ENCODE measurements at regions not wholly inside any gene's neighbourhood (a gene's known extent, or its start where the extent isn't known, plus 50 kb on each side); places are given as distances from the start of the nearest gene placed in this dataset.
A peak's percentile ranks its signal among the peaks of the same experiment; 100 is the strongest.

GRCh38 chr18:22467760-22468553 is 50.2 kb upstream of the CTAGE1 start:
- Histone ChIP-seq H3K27me3 (ENCODE audit: control insufficient read depth, insufficient read depth, low read length) (no peaks in the 10 kb centered on the region), H3K9me3 (ENCODE audit: control insufficient read depth, insufficient read depth, low read length) (peaks cover 6% of the 10 kb centered on the region; the same call in 1 of the 2 replicates), H3K27ac (ENCODE audit: low read depth, low read length) (peak overlapping the region; percentile 87), H3K4me3 (ENCODE audit: low read depth, low read length) (no peak overlapping the region)
- POLR2A ChIA-PET, result interaction anchor here (1.3 kb wide), 1 partner anchor 36 kb away, joined by 5 read pairs; no protein-coding TSS in a partner anchor
- CTCF ChIA-PET, result no interaction called here
- TF ChIP-seq CTCF (IDR thresholded peaks at IDR 0.05; ENCODE audit: low read depth, low read length), result no peak
- peak; percentile 96 for DNase-seq (ENCODE audit: low read depth, low spot score)

- no peak for TF ChIP-seq CTCF (IDR thresholded peaks at IDR 0.05; ENCODE audit: low read depth, low read length)
- Histone ChIP-seq H3K27ac (ENCODE audit: low read depth, low read length) (peak overlapping the region; percentile 87), H3K4me3 (ENCODE audit: low read depth, low read length) (no peak overlapping the region), H3K9me3 (ENCODE audit: control insufficient read depth, insufficient read depth, low read length) (peaks cover 6% of the 10 kb centered on the region; the same call in 1 of the 2 replicates), H3K27me3 (ENCODE audit: control insufficient read depth, insufficient read depth, low read length) (no peaks in the 10 kb centered on the region)
- no peak for DNase-seq (ENCODE audit: low read depth, low spot score)
- CTCF ChIA-PET, result no interaction called here
- POLR2A ChIA-PET, result interaction anchor here (1.3 kb wide), 1 partner anchor 35 kb away, joined by 5 read pairs; no protein-coding TSS in a partner anchor
Measured at GRCh38 chr18:22468554-22468891, 50.8 kb upstream of the CTAGE1 start.

- no peak for DNase-seq (ENCODE audit: low read depth, low spot score)
- ChIA-PET CTCF (no interaction called here), POLR2A (no interaction called here)
- Histone ChIP-seq H3K27me3 (ENCODE audit: control insufficient read depth, insufficient read depth, low read length) (no peaks in the 10 kb centered on the region), H3K9me3 (ENCODE audit: control insufficient read depth, insufficient read depth, low read length) (peaks cover 6% of the 10 kb centered on the region; the same call in 1 of the 2 replicates), H3K4me3 (ENCODE audit: low read depth, low read length) (no peak overlapping the region), H3K27ac (ENCODE audit: low read depth, low read length) (no peak overlapping the region)
- TF ChIP-seq CTCF (IDR thresholded peaks at IDR 0.05; ENCODE audit: low read depth, low read length), result no peak
Measured at GRCh38 chr18:22469061-22469734, 51.5 kb upstream of the CTAGE1 start.

- no peaks in the 10 kb centered on the region for H3K27me3 ChIP-seq (ENCODE audit: control insufficient read depth, insufficient read depth, low read length)
- H3K27ac ChIP-seq (ENCODE audit: low read depth, low read length), result peak overlapping the region; percentile 11
- no peak for DNase-seq (ENCODE audit: low read depth, low spot score)
- H3K4me3 ChIP-seq (ENCODE audit: low read depth, low read length), result no peak overlapping the region
- peaks cover 6% of the 10 kb centered on the region; the same call in 1 of the 2 replicates for H3K9me3 ChIP-seq (ENCODE audit: control insufficient read depth, insufficient read depth, low read length)
- no peak for TF ChIP-seq CTCF (IDR thresholded peaks at IDR 0.05; ENCODE audit: low read depth, low read length)
- ChIA-PET CTCF (no interaction called here), POLR2A (interaction anchor here (0.7 kb wide), 2 partner anchors 34 to 35 kb away, joined by 3 read pairs; no protein-coding TSS in a partner anchor)
Measured at GRCh38 chr18:22469926-22470247, 52.2 kb upstream of the CTAGE1 start.

All from AG04450 (cell line).